ENCODE measurements at regions not wholly inside any gene's neighbourhood (a gene's known extent, or its start where the extent isn't known, plus 50 kb on each side); places are given as distances from the start of the nearest gene placed in this dataset.

- Histone ChIP-seq H4K20me1 (ENCODE audit: low read depth) (no peaks in the 10 kb centered on the region), H3K27ac (no peak overlapping the region), H3K79me2 (ENCODE audit: low read depth) (no peaks in the 10 kb centered on the region), H3K9ac (no peak overlapping the region), H2AFZ (replicated peaks) (no peak overlapping the region), H3K4me3 (no peak overlapping the region), H3K4me1 (peaks cover 5% of the 10 kb centered on the region), H3K9me3 (ENCODE audit: low read depth) (no peaks in the 10 kb centered on the region), H3K36me3 (no peaks in the 10 kb centered on the region), H3K4me2 (no peak overlapping the region), H3K27me3 (no peaks in the 10 kb centered on the region), H3F3A (ENCODE audit: low read depth) (no peaks in the 10 kb centered on the region)
- no peak overlapping the region for H3K27ac Mint-ChIP-seq
- no peaks in the 10 kb centered on the region for H3K9me3 Mint-ChIP-seq
- no peaks in the 10 kb centered on the region for H3K4me1 Mint-ChIP-seq
- DNase-seq (ENCODE audit: low spot score), result no peak
- TF ChIP-seq CTCF (IDR thresholded peaks at IDR 0.05), result no peak
- no peak for TF ChIP-seq EZH2 (IDR thresholded peaks at IDR 0.05)
- TF ChIP-seq EZH2phosphoT487 (IDR thresholded peaks at IDR 0.05), result no peak
- peaks cover 5% of the 10 kb centered on the region for H3K27me3 Mint-ChIP-seq (ENCODE audit: insufficient read depth, low read depth)
- no peaks in the 10 kb centered on the region for H3K36me3 Mint-ChIP-seq
- no peak overlapping the region for H3K4me3 Mint-ChIP-seq
Observed at GRCh38 chr21:27202301-27202700, 235.4 kb upstream of the ADAMTS5 start.

- Histone ChIP-seq H2AFZ (replicated peaks) (no peak overlapping the region), H3K27ac (no peak overlapping the region), H4K20me1 (ENCODE audit: low read depth) (no peaks in the 10 kb centered on the region), H3F3A (ENCODE audit: low read depth) (no peaks in the 10 kb centered on the region), H3K27me3 (no peaks in the 10 kb centered on the region), H3K79me2 (ENCODE audit: low read depth) (no peaks in the 10 kb centered on the region), H3K9ac (no peak overlapping the region), H3K4me1 (no peaks in the 10 kb centered on the region), H3K36me3 (no peaks in the 10 kb centered on the region), H3K4me2 (no peak overlapping the region), H3K9me3 (ENCODE audit: low read depth) (no peaks in the 10 kb centered on the region), H3K4me3 (no peak overlapping the region)
- no peak for DNase-seq (ENCODE audit: low spot score)
- no peak overlapping the region for H3K27ac Mint-ChIP-seq
- no peak overlapping the region for H3K4me3 Mint-ChIP-seq
- H3K36me3 Mint-ChIP-seq, result no peaks in the 10 kb centered on the region
- no peaks in the 10 kb centered on the region for H3K4me1 Mint-ChIP-seq
- TF ChIP-seq EZH2phosphoT487 (IDR thresholded peaks at IDR 0.05) (no peak), CTCF (IDR thresholded peaks at IDR 0.05) (no peak), EZH2 (IDR thresholded peaks at IDR 0.05) (no peak)
- no peaks in the 10 kb centered on the region for H3K9me3 Mint-ChIP-seq
- H3K27me3 Mint-ChIP-seq (ENCODE audit: insufficient read depth, low read depth), result peaks cover 2% of the 10 kb centered on the region
Observed at GRCh38 chr21:27201197-27201596, 234.3 kb upstream of the ADAMTS5 start.

- Histone ChIP-seq H3K4me2 (no peak overlapping the region), H4K20me1 (ENCODE audit: low read depth) (no peaks in the 10 kb centered on the region), H3K9ac (no peak overlapping the region), H3K79me2 (ENCODE audit: low read depth) (no peaks in the 10 kb centered on the region), H3K4me3 (no peak overlapping the region), H3K27ac (no peak overlapping the region), H3F3A (ENCODE audit: low read depth) (no peaks in the 10 kb centered on the region), H3K27me3 (no peaks in the 10 kb centered on the region), H3K36me3 (no peaks in the 10 kb centered on the region), H3K9me3 (ENCODE audit: low read depth) (no peaks in the 10 kb centered on the region), H3K4me1 (no peaks in the 10 kb centered on the region), H2AFZ (replicated peaks) (no peak overlapping the region)
- peaks cover 2% of the 10 kb centered on the region for H3K9me3 Mint-ChIP-seq
- TF ChIP-seq EZH2 (IDR thresholded peaks at IDR 0.05), result no peak
- no peak for TF ChIP-seq EZH2phosphoT487 (IDR thresholded peaks at IDR 0.05)
- TF ChIP-seq CTCF (IDR thresholded peaks at IDR 0.05), result no peak
- peaks cover 2% of the 10 kb centered on the region for H3K27me3 Mint-ChIP-seq (ENCODE audit: insufficient read depth, low read depth)
- no peaks in the 10 kb centered on the region for H3K36me3 Mint-ChIP-seq
- no peak overlapping the region for H3K27ac Mint-ChIP-seq
- no peak overlapping the region for H3K4me3 Mint-ChIP-seq
- no peak for DNase-seq (ENCODE audit: low spot score)
- H3K4me1 Mint-ChIP-seq, result no peaks in the 10 kb centered on the region
Observed at GRCh38 chr21:27196651-27197050, 229.8 kb upstream of the ADAMTS5 start.
